OCI-LY1 (cell line): ENCODE measurements at regions not wholly inside any gene's neighbourhood (a gene's known extent, or its start where the extent isn't known, plus 50 kb on each side); places are given as distances from the start of the nearest gene placed in this dataset.

Experiments
- H2AFZ ChIP-seq: fragments of 200-600 bp; sonication (generic), shearing (Covaris generic); 2 replicates; pipeline ENCODE4 v1.6.0; 2014; ENCODE audit warnings: antibody characterized with exemption, mild to moderate bottlenecking, low read length
- H3F3A ChIP-seq: fragments of 200-600 bp; sonication (generic), shearing (Covaris generic); 2 replicates; pipeline ENCODE4 v1.6.0; 2014; ENCODE audit warnings: mild to moderate bottlenecking, antibody characterized with exemption, low read length, moderate library complexity; ENCODE audit not compliant: insufficient read depth
- H3K27ac ChIP-seq: fragments of 200-600 bp; sonication (generic); 2 replicates; pipeline ENCODE4 v1.5.1; 2014; ENCODE audit warnings: low read length, mixed run types, mild to moderate bottlenecking, low read depth; ENCODE audit not compliant: poor library complexity, severe bottlenecking
- H3K27me3 ChIP-seq: fragments of 200-600 bp; sonication (generic); 2 replicates; pipeline ENCODE4 v1.6.0; 2014; ENCODE audit warnings: antibody characterized with exemption, mild to moderate bottlenecking, low read length, moderate library complexity; ENCODE audit not compliant: insufficient read depth
- H3K36me3 ChIP-seq: fragments of 200-600 bp; sonication (generic); 2 replicates; pipeline ENCODE4 v1.6.1; 2014; ENCODE audit warnings: mild to moderate bottlenecking, antibody characterized with exemption, low read length, moderate library complexity, mixed read lengths; ENCODE audit not compliant: insufficient read depth
- H3K4me1 ChIP-seq: fragments of 200-600 bp; sonication (generic); 2 replicates; pipeline ENCODE4 v1.5.1; 2014; ENCODE audit warnings: mild to moderate bottlenecking, low read length, moderate library complexity; ENCODE audit not compliant: insufficient read depth, severe bottlenecking
- H3K4me2 ChIP-seq: fragments of 200-600 bp; sonication (generic), shearing (Covaris generic); 2 replicates; pipeline ENCODE4 v1.6.1; 2014; ENCODE audit warnings: low read length
- H3K4me3 ChIP-seq: fragments of 200-600 bp; sonication (generic); 2 replicates; pipeline ENCODE4 v1.5.1; 2014; ENCODE audit warnings: low read length, low read depth, mild to moderate bottlenecking, mixed read lengths; ENCODE audit not compliant: poor library complexity, severe bottlenecking
- H3K79me2 ChIP-seq: fragments of 200-600 bp; shearing (Covaris generic); 2 replicates; pipeline ENCODE4 v1.6.1; 2016; ENCODE audit warnings: mixed run types, low read length, mixed read lengths; ENCODE audit not compliant: insufficient read depth
- H3K9ac ChIP-seq: fragments of 200-600 bp; sonication (generic), shearing (Covaris generic); 2 replicates; pipeline ENCODE4 v1.6.1; 2014; ENCODE audit warnings: mild to moderate bottlenecking, low read length, mixed read lengths
- H3K9me2 ChIP-seq: fragments of 200-600 bp; sonication (generic), shearing (Covaris generic); 2 replicates; pipeline ENCODE4 v1.6.1; 2014; ENCODE audit warnings: low read depth, mild to moderate bottlenecking, low read length, mixed read lengths
- H3K9me3 ChIP-seq: fragments of 200-600 bp; shearing (Covaris generic); 2 replicates; pipeline ENCODE4 v1.6.1; 2014; ENCODE audit warnings: low read length, mixed read lengths
- H4K20me1 ChIP-seq: fragments of 200-600 bp; sonication (generic), shearing (Covaris generic); 2 replicates; pipeline ENCODE4 v1.6.0; 2016; ENCODE audit warnings: mild to moderate bottlenecking, low read length; ENCODE audit not compliant: insufficient read depth
- CTCF ChIP-seq: fragments of 200-600 bp; sonication (generic), shearing (Covaris generic); IDR thresholded peaks from 2 replicates; pipeline ENCODE4 v1.5.1; 2017; ENCODE audit warnings: mild to moderate bottlenecking, antibody characterized with exemption, low read length, moderate library complexity, mixed read lengths
- EZH2 ChIP-seq: fragments of 200-600 bp; sonication (generic), shearing (Covaris generic); IDR thresholded peaks from 2 replicates; pipeline ENCODE4 v1.8.0; 2017; ENCODE audit warnings: borderline replicate concordance, mixed run types, mild to moderate bottlenecking, antibody characterized with exemption, low read length, moderate library complexity, mixed read lengths

GRCh38 chr10:90403211-90404000, 454.4 kb downstream of the HTR7 start:
- no peak overlapping the region for H3K4me3 ChIP-seq
- no peaks in the 10 kb centered on the region for H3K36me3 ChIP-seq
- no peaks in the 10 kb centered on the region for H4K20me1 ChIP-seq
- H3K79me2 ChIP-seq, result no peaks in the 10 kb centered on the region
- H3K27me3 ChIP-seq, result no peaks in the 10 kb centered on the region
- H3K9me3 ChIP-seq, result no peaks in the 10 kb centered on the region
- H3K4me1 ChIP-seq, result no peaks in the 10 kb centered on the region
- H2AFZ ChIP-seq, result no peak overlapping the region
- no peak for TF ChIP-seq CTCF
- TF ChIP-seq EZH2, result no peak
- H3K27ac ChIP-seq, result no peak overlapping the region
- H3K4me2 ChIP-seq, result no peak overlapping the region
- no peak overlapping the region for H3K9ac ChIP-seq
- no peaks in the 10 kb centered on the region for H3F3A ChIP-seq
- H3K9me2 ChIP-seq, result no peaks in the 10 kb centered on the region

GRCh38 chr10:90407131-90407530, 450.7 kb downstream of the HTR7 start:
- H3F3A ChIP-seq, result no peaks in the 10 kb centered on the region
- no peaks in the 10 kb centered on the region for H3K36me3 ChIP-seq
- no peak overlapping the region for H2AFZ ChIP-seq
- H4K20me1 ChIP-seq, result no peaks in the 10 kb centered on the region
- no peak overlapping the region for H3K9ac ChIP-seq
- no peak overlapping the region for H3K4me2 ChIP-seq
- H3K4me3 ChIP-seq, result no peak overlapping the region
- H3K79me2 ChIP-seq, result no peaks in the 10 kb centered on the region
- H3K4me1 ChIP-seq, result no peaks in the 10 kb centered on the region
- no peaks in the 10 kb centered on the region for H3K27me3 ChIP-seq
- no peak for TF ChIP-seq EZH2
- no peak for TF ChIP-seq CTCF
- no peak overlapping the region for H3K27ac ChIP-seq
- no peaks in the 10 kb centered on the region for H3K9me2 ChIP-seq
- H3K9me3 ChIP-seq, result no peaks in the 10 kb centered on the region

- no peak overlapping the region for H2AFZ ChIP-seq
- H3K27me3 ChIP-seq, result no peaks in the 10 kb centered on the region
- H3K9me3 ChIP-seq, result no peaks in the 10 kb centered on the region
- no peaks in the 10 kb centered on the region for H3F3A ChIP-seq
- no peaks in the 10 kb centered on the region for H3K36me3 ChIP-seq
- H4K20me1 ChIP-seq, result no peaks in the 10 kb centered on the region
- H3K79me2 ChIP-seq, result no peaks in the 10 kb centered on the region
- no peak overlapping the region for H3K9ac ChIP-seq
- no peak overlapping the region for H3K4me3 ChIP-seq
- H3K9me2 ChIP-seq, result no peaks in the 10 kb centered on the region
- H3K4me2 ChIP-seq, result no peak overlapping the region
- no peak overlapping the region for H3K27ac ChIP-seq
- H3K4me1 ChIP-seq, result no peaks in the 10 kb centered on the region
- TF ChIP-seq CTCF (no peak), EZH2 (no peak)
Measured at GRCh38 chr10:90407851-90408250, 450.0 kb downstream of the HTR7 start.
